ENCODE measurements at regions not wholly inside any gene's neighbourhood (a gene's known extent, or its start where the extent isn't known, plus 50 kb on each side); places are given as distances from the start of the nearest gene placed in this dataset.

GRCh38 chr5:155689406-155689805 lies 637.6 kb upstream of the SGCD start:
- TF ChIP-seq CTCF (IDR thresholded peaks at IDR 0.05) (no peak), POLR2A (IDR thresholded peaks at IDR 0.05) (no peak)
